ENCODE measurements at regions not wholly inside any gene's neighbourhood (a gene's known extent, or its start where the extent isn't known, plus 50 kb on each side); places are given as distances from the start of the nearest gene placed in this dataset.
A peak's percentile ranks its signal among the peaks of the same experiment; 100 is the strongest.
"Not testable (repeated sequence)": the region's sequence is repeated elsewhere in the genome, so short reads cannot be mapped to it uniquely, and the experiment has no call there.

- no peak for TF ChIP-seq CTCF (IDR thresholded peaks at IDR 0.05; ENCODE audit: low read depth, low read length)
- no peak overlapping the region for H3K4me3 ChIP-seq (replicated peaks in 1 of 2; ENCODE audit: low read depth in 2 of 2, low read length in 2 of 2)
- DNase-seq (ENCODE audit: low read depth in 2 of 2), result no peak
Measured at GRCh38 chr14:30243207-30243606, 315.6 kb upstream of the PRKD1 start.

GRCh38 chr14:30243805-30244204 lies 315.2 kb upstream of the G2E3 start:
- DNase-seq (ENCODE audit: low read depth in 2 of 2), result peak; percentile 47 to 94
- no peak overlapping the region for H3K4me3 ChIP-seq (replicated peaks in 1 of 2; ENCODE audit: low read depth in 2 of 2, low read length in 2 of 2)
- no peak for TF ChIP-seq CTCF (IDR thresholded peaks at IDR 0.05; ENCODE audit: low read depth, low read length)

GRCh38 chr14:30244348-30244747 lies 314.6 kb upstream of the G2E3 start:
- peak in 1 of 2 donors; percentile 68 for DNase-seq (ENCODE audit: low read depth in 2 of 2)
- not testable (repeated sequence) for H3K4me3 ChIP-seq (replicated peaks in 1 of 2; ENCODE audit: low read depth in 2 of 2, low read length in 2 of 2)

GRCh38 chr14:30251017-30251416 lies 307.9 kb upstream of the G2E3 start:
- H3K4me3 ChIP-seq (replicated peaks in 1 of 2; ENCODE audit: low read depth in 2 of 2, low read length in 2 of 2), result no peak overlapping the region
- no peak for TF ChIP-seq CTCF (IDR thresholded peaks at IDR 0.05; ENCODE audit: low read depth, low read length)
- no peak for DNase-seq (ENCODE audit: low read depth in 2 of 2)

GRCh38 chr14:30251557-30252100 lies 307.3 kb upstream of the G2E3 start:
- no peak for TF ChIP-seq CTCF (IDR thresholded peaks at IDR 0.05; ENCODE audit: low read depth, low read length)
- no peak for DNase-seq (ENCODE audit: low read depth in 2 of 2)
- H3K4me3 ChIP-seq (replicated peaks in 1 of 2; ENCODE audit: low read depth in 2 of 2, low read length in 2 of 2), result no peak overlapping the region

GRCh38 chr14:30252151-30252550 lies 306.8 kb upstream of the G2E3 start:
- no peak for TF ChIP-seq CTCF (IDR thresholded peaks at IDR 0.05; ENCODE audit: low read depth, low read length)
- DNase-seq (ENCODE audit: low read depth in 2 of 2), result no peak
- no peak overlapping the region for H3K4me3 ChIP-seq (replicated peaks in 1 of 2; ENCODE audit: low read depth in 2 of 2, low read length in 2 of 2)

- no peak for TF ChIP-seq CTCF (IDR thresholded peaks at IDR 0.05; ENCODE audit: low read depth, low read length)
- DNase-seq (ENCODE audit: low read depth in 2 of 2), result peak in 1 of 2 donors; percentile 7
- no peak overlapping the region for H3K4me3 ChIP-seq (replicated peaks in 1 of 2; ENCODE audit: low read depth in 2 of 2, low read length in 2 of 2)
Measured at GRCh38 chr14:30252783-30253674, 305.9 kb upstream of the G2E3 start.

Measured in cardiac fibroblast (primary cell).